Trophoblast cell (in vitro differentiated cells and primary cell): ENCODE measurements at regions not wholly inside any gene's neighbourhood (a gene's known extent, or its start where the extent isn't known, plus 50 kb on each side); places are given as distances from the start of the nearest gene placed in this dataset.

Source experiments
- DNase-seq, 2 donors: peaks; one replicate each; pipeline ENCODE4 v3.0.0-alpha.2; 2016
- H2AFZ ChIP-seq: 2 replicates; pipeline ENCODE4 v1.6.1; 2013; ENCODE audit warnings: low read length, moderate library complexity, mild to moderate bottlenecking; ENCODE audit not compliant: insufficient read depth, poor library complexity
- H2AK5ac ChIP-seq: 2 replicates; pipeline ENCODE4 v1.6.1; 2013; ENCODE audit warnings: mild to moderate bottlenecking, low read length
- H2BK120ac ChIP-seq: 2 replicates; pipeline ENCODE4 v1.6.1; 2013; ENCODE audit warnings: low read length, mild to moderate bottlenecking, moderate library complexity; ENCODE audit not compliant: insufficient read depth, poor library complexity
- H2BK12ac ChIP-seq: 2 replicates; pipeline ENCODE4 v1.6.1; 2013; ENCODE audit warnings: mild to moderate bottlenecking, low read length, moderate library complexity
- H2BK5ac ChIP-seq: 2 replicates; pipeline ENCODE4 v1.6.1; 2013; ENCODE audit warnings: low read length, low read depth, moderate library complexity, mild to moderate bottlenecking; ENCODE audit not compliant: poor library complexity
- H3K14ac ChIP-seq: 2 replicates; pipeline ENCODE4 v1.6.1; 2013; ENCODE audit warnings: mild to moderate bottlenecking, low read length
- H3K18ac ChIP-seq: 2 replicates; pipeline ENCODE4 v1.6.1; 2013; ENCODE audit warnings: mild to moderate bottlenecking, low read length
- H3K23ac ChIP-seq: 2 replicates; pipeline ENCODE4 v1.6.1; 2013; ENCODE audit warnings: low read length
- H3K27ac ChIP-seq: 2 replicates; pipeline ENCODE4 v1.5.1; 2013; ENCODE audit warnings: low read depth, mild to moderate bottlenecking, inconsistent platforms, low read length, moderate library complexity
- H3K27me3 ChIP-seq: 2 replicates; pipeline ENCODE4 v1.6.1; 2013; ENCODE audit warnings: inconsistent platforms, mild to moderate bottlenecking, low read length, moderate library complexity; ENCODE audit not compliant: insufficient read depth
- H3K36me3 ChIP-seq, 2 experiments: 1 replicate in 1 of 2; 2 replicates in 1 of 2; pipeline ENCODE4 v1.6.1; 2013; ENCODE audit warnings: low read length in 2 of 2, mild to moderate bottlenecking in 2 of 2, moderate library complexity in 1 of 2; ENCODE audit not compliant: insufficient read depth in 2 of 2, control insufficient read depth in 1 of 2
- H3K4ac ChIP-seq: 2 replicates; pipeline ENCODE4 v1.6.1; 2013; ENCODE audit warnings: low read depth, mild to moderate bottlenecking, low read length, moderate library complexity
- H3K4me1 ChIP-seq, 2 experiments: 1 replicate in 1 of 2; 2 replicates in 1 of 2; pipeline ENCODE4 v1.6.1; 2013; ENCODE audit warnings: low read length in 2 of 2, mild to moderate bottlenecking in 2 of 2, moderate library complexity in 1 of 2; ENCODE audit not compliant: insufficient read depth in 2 of 2, control insufficient read depth in 1 of 2
- H3K4me2 ChIP-seq: 2 replicates; pipeline ENCODE4 v1.6.1; 2013; ENCODE audit warnings: inconsistent platforms, mild to moderate bottlenecking, low read length, moderate library complexity
- H3K4me3 ChIP-seq: 2 replicates; pipeline ENCODE4 v1.5.1; 2013; ENCODE audit warnings: mild to moderate bottlenecking, low read depth, low read length, inconsistent platforms
- H3K79me1 ChIP-seq: one replicate; pipeline ENCODE4 v1.6.1; 2013; ENCODE audit warnings: low read length
- H3K79me2 ChIP-seq: 2 replicates; pipeline ENCODE4 v1.6.1; 2013; ENCODE audit warnings: low read length, mild to moderate bottlenecking; ENCODE audit not compliant: control insufficient read depth, insufficient read depth, poor library complexity
- H3K9ac ChIP-seq: 2 replicates; pipeline ENCODE4 v1.6.1; 2013; ENCODE audit warnings: mild to moderate bottlenecking, low read length
- H3K9me3 ChIP-seq: 2 replicates; pipeline ENCODE4 v1.6.1; 2013; ENCODE audit warnings: low read depth, mild to moderate bottlenecking, control low read depth, inconsistent platforms, low read length; ENCODE audit not compliant: insufficient read depth
- H4K12ac ChIP-seq: 2 replicates; pipeline ENCODE4 v1.6.1; 2013; ENCODE audit warnings: low read depth, mild to moderate bottlenecking, low read length, moderate library complexity
- H4K8ac ChIP-seq: 2 replicates; pipeline ENCODE4 v1.6.1; 2013; ENCODE audit warnings: low read depth, mild to moderate bottlenecking, low read length, moderate library complexity
- H4K91ac ChIP-seq: one replicate; pipeline ENCODE4 v1.6.1; 2013; ENCODE audit warnings: low read depth, mild to moderate bottlenecking, low read length, moderate library complexity
- WGBS: extraction: QIAGEN DNeasy Blood & Tissue Kit; methylation state at CpG from one replicate; pipeline ENCODE4 v1.1.7; 2013; ENCODE audit warnings: missing lambda C conversion rate; ENCODE audit not compliant: insufficient read length, insufficient coverage; ENCODE audit errors: extremely low coverage; 5-methylcytosine and 5-hydroxymethylcytosine counted together

DNA sequence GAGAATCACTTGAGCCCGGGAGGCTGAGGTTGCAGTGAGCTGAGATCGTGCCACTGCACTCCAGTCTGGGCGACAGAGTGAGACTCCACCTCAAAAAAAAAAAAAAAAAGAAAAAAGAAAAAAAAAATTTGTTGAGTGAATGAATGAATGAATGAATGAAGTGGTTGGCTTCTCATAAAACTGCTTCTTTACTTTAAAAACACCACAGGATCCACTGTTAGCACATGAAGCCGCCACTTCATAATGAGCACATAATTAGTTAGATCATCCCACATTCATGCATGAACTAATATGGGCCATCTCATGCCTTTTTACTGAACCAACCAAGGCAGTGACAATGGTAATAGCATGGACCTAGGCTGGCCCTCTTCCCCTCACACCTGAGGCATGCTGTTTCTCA, 135.0 kb upstream of the XYLT1 start:
- no CpG with 5 or more reads among the region's 4 CpGs for WGBS

DNA sequence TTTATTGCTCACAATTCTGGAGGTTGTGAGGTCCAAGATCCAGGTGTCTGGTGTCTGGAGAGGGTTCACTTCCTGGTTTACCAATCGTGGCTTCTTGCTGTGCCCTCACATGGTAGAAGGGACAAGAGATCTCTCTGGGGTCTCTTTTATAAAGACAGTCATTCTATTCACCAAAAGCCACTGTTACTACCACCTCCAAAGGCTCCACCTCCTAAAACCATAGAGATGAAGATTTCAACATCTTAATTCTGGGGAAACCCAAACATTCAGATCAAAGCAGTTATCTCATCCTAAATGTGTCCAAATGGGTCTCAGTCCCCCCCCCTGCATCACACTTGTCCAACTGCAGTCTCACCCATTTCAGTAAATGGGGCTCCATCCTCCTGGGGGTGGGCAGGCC, 132.9 kb upstream of the XYLT1 start:
- H3K9me3 ChIP-seq = no peaks in the 10 kb centered on the region
- no peaks in the 10 kb centered on the region for H3K36me3 ChIP-seq
- H3K79me1 ChIP-seq = no peaks in the 10 kb centered on the region
- H2BK5ac ChIP-seq = no peak overlapping the region
- H3K79me2 ChIP-seq = no peaks in the 10 kb centered on the region
- no peaks in the 10 kb centered on the region for H3K27me3 ChIP-seq
- no peak overlapping the region for H3K4ac ChIP-seq
- no peak overlapping the region for H4K8ac ChIP-seq
- no peak overlapping the region for H4K12ac ChIP-seq
- no peak overlapping the region for H3K23ac ChIP-seq
- no peak overlapping the region for H2AFZ ChIP-seq
- H3K18ac ChIP-seq = no peak overlapping the region
- H2BK12ac ChIP-seq = no peak overlapping the region
- no peak overlapping the region for H2AK5ac ChIP-seq
- DNase-seq = no peak
- peaks cover 2 to 9% of the 10 kb centered on the region in 2 experiments for H3K4me1 ChIP-seq
- H3K9ac ChIP-seq = no peak overlapping the region
- WGBS = no CpG with 5 or more reads among the region's 1 CpG
- H3K14ac ChIP-seq = no peak overlapping the region
- no peak overlapping the region for H2BK120ac ChIP-seq
- H4K91ac ChIP-seq = no peak overlapping the region
- H3K4me3 ChIP-seq = no peak overlapping the region
- H3K27ac ChIP-seq = no peak overlapping the region
- no peak overlapping the region for H3K4me2 ChIP-seq

More for the DNA sequence above, 135.0 kb upstream of the XYLT1 start:
- Histone ChIP-seq H3K23ac (no peak overlapping the region), H3K79me2 (no peaks in the 10 kb centered on the region), H3K9ac (no peak overlapping the region), H4K12ac (no peak overlapping the region), H2BK12ac (no peak overlapping the region), H2BK120ac (no peak overlapping the region), H3K27ac (no peak overlapping the region), H3K4me2 (no peak overlapping the region), H3K4me1 (peaks cover 2 to 9% of the 10 kb centered on the region in 2 experiments), H3K18ac (no peak overlapping the region), H4K91ac (peak overlapping the region; percentile 32), H2AFZ (no peak overlapping the region), H2AK5ac (no peak overlapping the region), H3K4ac (no peak overlapping the region), H3K4me3 (no peak overlapping the region), H3K14ac (no peak overlapping the region), H2BK5ac (no peak overlapping the region), H3K79me1 (no peaks in the 10 kb centered on the region), H3K36me3 (no peaks in the 10 kb centered on the region), H3K27me3 (no peaks in the 10 kb centered on the region), H3K9me3 (no peaks in the 10 kb centered on the region), H4K8ac (no peak overlapping the region)
- no peak for DNase-seq

DNA sequence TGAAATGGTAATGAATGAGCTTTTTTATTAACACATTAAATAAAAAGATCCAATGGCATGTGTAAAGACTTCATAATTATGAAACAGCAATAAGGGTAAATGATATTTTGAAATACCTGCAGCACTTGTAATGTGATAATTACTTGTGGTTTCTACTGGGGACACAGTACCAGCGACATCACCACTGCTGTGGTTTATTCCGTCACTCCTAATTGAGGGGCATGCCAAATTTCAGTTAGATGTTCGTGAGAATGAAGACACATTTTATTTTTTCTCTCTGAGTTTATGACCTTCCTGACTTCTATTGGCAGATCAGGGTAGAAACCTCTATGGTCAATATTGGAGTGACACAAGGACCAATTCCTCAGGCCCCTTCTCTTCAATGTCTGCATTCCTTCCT, 131.9 kb upstream of the XYLT1 start:
- WGBS = no CpG with 5 or more reads among the region's 3 CpGs
- Histone ChIP-seq H4K12ac (no peak overlapping the region), H3K14ac (no peak overlapping the region), H4K91ac (no peak overlapping the region), H3K9ac (no peak overlapping the region), H3K4me3 (no peak overlapping the region), H2AK5ac (no peak overlapping the region), H3K36me3 (no peaks in the 10 kb centered on the region), H3K4me2 (no peak overlapping the region), H3K4me1 (peaks cover 2 to 8% of the 10 kb centered on the region in 2 experiments), H3K23ac (no peak overlapping the region), H3K79me2 (no peaks in the 10 kb centered on the region), H2BK120ac (no peak overlapping the region), H3K27me3 (no peaks in the 10 kb centered on the region), H3K18ac (no peak overlapping the region), H3K4ac (no peak overlapping the region), H2AFZ (no peak overlapping the region), H3K27ac (no peak overlapping the region), H3K79me1 (no peaks in the 10 kb centered on the region), H2BK5ac (no peak overlapping the region), H4K8ac (no peak overlapping the region), H3K9me3 (no peaks in the 10 kb centered on the region), H2BK12ac (no peak overlapping the region)
- no peak for DNase-seq

DNA sequence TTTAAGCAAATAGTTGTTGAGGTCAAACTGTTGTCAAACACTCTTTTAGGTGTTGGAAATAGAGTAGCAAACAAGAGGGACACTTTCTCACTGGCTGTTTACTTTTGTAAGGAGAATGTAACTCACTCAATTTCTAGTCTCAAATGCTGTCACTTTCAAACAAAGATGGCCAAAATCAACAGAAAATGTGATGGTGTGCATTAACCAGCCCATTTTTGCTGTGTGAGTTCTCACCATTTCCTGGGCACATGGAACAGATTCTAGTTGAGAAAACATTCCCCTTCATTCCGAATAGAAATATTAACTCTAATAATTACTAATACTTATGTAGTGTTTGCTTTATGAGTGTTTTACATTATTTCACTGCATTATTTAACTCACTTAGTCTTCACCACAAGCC, 128.2 kb upstream of the XYLT1 start:
- Histone ChIP-seq H3K79me1 (no peaks in the 10 kb centered on the region), H2BK12ac (no peak overlapping the region), H3K79me2 (no peaks in the 10 kb centered on the region), H3K18ac (no peak overlapping the region), H3K9me3 (no peaks in the 10 kb centered on the region), H2AFZ (no peak overlapping the region), H2AK5ac (no peak overlapping the region), H3K23ac (no peak overlapping the region), H4K12ac (no peak overlapping the region), H3K4me2 (no peak overlapping the region), H4K91ac (no peak overlapping the region), H3K4ac (no peak overlapping the region), H4K8ac (no peak overlapping the region), H3K36me3 (no peaks in the 10 kb centered on the region), H3K27ac (no peak overlapping the region), H2BK5ac (no peak overlapping the region), H3K27me3 (no peaks in the 10 kb centered on the region), H3K14ac (no peak overlapping the region), H2BK120ac (no peak overlapping the region), H3K4me3 (no peak overlapping the region), H3K4me1 (no peaks in the 10 kb centered on the region), H3K9ac (no peak overlapping the region)
- DNase-seq = no peak
- WGBS = no CpG with 5 or more reads among the region's 1 CpG
